Spleen (tissue), 11 donors: ENCODE measurements at regions not wholly inside any gene's neighbourhood (a gene's known extent, or its start where the extent isn't known, plus 50 kb on each side); places are given as distances from the start of the nearest gene placed in this dataset.

ENCODE experiments used
- DNase-seq: peaks from one replicate; pipeline ENCODE4 v3.0.0-alpha.2; 2020
- H3K27ac ChIP-seq, 8 donors: fragments of 200-600 bp; sonication (generic) in 7 of 8; 1 replicate in 4 of 8; 2 replicates in 4 of 8; pipeline versions ENCODE4 v1.5.0 to v1.8.0; 2016 to 2021; ENCODE audit warnings: inconsistent platforms in 4 of 8, mild to moderate bottlenecking in 4 of 8, moderate library complexity in 1 of 8
- H3K27me3 ChIP-seq, 7 donors: fragments of 200-600 bp; sonication (generic) in 6 of 7; replicated peaks in 1 of 7; 1 replicate in 4 of 7; 2 replicates in 3 of 7; pipeline versions ENCODE4 v1.5.0 to v1.8.0; 2016 to 2021; ENCODE audit warnings: inconsistent platforms in 3 of 7, mild to moderate bottlenecking in 1 of 7
- H3K36me3 ChIP-seq, 6 donors: fragments of 200-600 bp; sonication (generic) in 5 of 6; 1 replicate in 4 of 6; 2 replicates in 2 of 6; pipeline versions ENCODE4 v1.5.0 to v1.8.0; 2016 to 2021; ENCODE audit warnings: inconsistent platforms in 2 of 6
- H3K4me1 ChIP-seq, 6 donors: fragments of 200-600 bp; sonication (generic) in 5 of 6; 1 replicate in 3 of 6; 2 replicates in 3 of 6; pipeline versions ENCODE4 v1.5.0 to v1.8.0; 2016 to 2021; ENCODE audit warnings: inconsistent platforms in 3 of 6
- H3K4me3 ChIP-seq, 8 donors: fragments of 200-600 bp; sonication (generic) in 7 of 8; 1 replicate in 4 of 8; 2 replicates in 4 of 8; pipeline versions ENCODE4 v1.5.0 to v1.8.0; 2016 to 2021; ENCODE audit warnings: inconsistent platforms in 4 of 8, mild to moderate bottlenecking in 4 of 8, moderate library complexity in 2 of 8
- H3K9me3 ChIP-seq, 8 donors: fragments of 200-600 bp; sonication (generic) in 7 of 8; 1 replicate in 4 of 8; 2 replicates in 4 of 8; pipeline versions ENCODE4 v1.5.0 to v1.8.0; 2016 to 2021; ENCODE audit warnings: inconsistent platforms in 4 of 8
- CTCF ChIP-seq, 11 experiments: fragments of 200-600 bp in 7 of 11; fragments of 450-650 bp in 4 of 11; sonication (generic) in 4 of 11; IDR thresholded peaks in 8 of 11; conservative IDR thresholded peaks in 3 of 11; 1 replicate in 7 of 11; 2 replicates in 4 of 11; pipeline versions ENCODE4 v1.4.0 to v1.8.0; 2016 to 2021; ENCODE audit warnings: antibody characterized with exemption in 11 of 11, inconsistent platforms in 4 of 11, mild to moderate bottlenecking in 1 of 11
- POLR2A ChIP-seq, 3 donors: fragments of 450-650 bp; IDR thresholded peaks; one replicate each; pipeline ENCODE4 v1.5.1; 2017; ENCODE audit warnings: antibody characterized with exemption in 3 of 3, mild to moderate bottlenecking in 1 of 3
- POLR2AphosphoS5 ChIP-seq, 3 donors: sonication (generic); formaldehyde crosslinking; IDR thresholded peaks; one replicate each; pipeline ENCODE4 v1.5.1; 2017; ENCODE audit warnings: antibody characterized with exemption in 3 of 3
- WGBS, 5 donors: extraction: QIAGEN DNeasy Blood & Tissue Kit in 3 of 5; methylation state at CpG; one replicate each; pipeline versions ENCODE4 v1.1.5 to v1.1.7; 2013 to 2018; 5-methylcytosine and 5-hydroxymethylcytosine counted together
- intact Hi-C: fragments of 100-400 bp; cut with DNase I; formaldehyde crosslinking; loops from one replicate; pipeline ENCODE4 v1.15.0; 2023; ENCODE audit warnings: low total_unique reads
- donor health status: healthy with polysubstance abuse.
- donor health status: DM: no; HTN: no; CAD: no; lungs with moderate emphysema.
- donor health status: DM: no; HTN: no; CAD: no.
- donor health status: Bipolar disorder and iron deficiency.
- donor health status: healthy.
- donor health status: DM: no; HTN: no; CAD: no.
- donor health status: DM: yes; HTN: yes; CAD: no.

- WGBS, 5 donors: 89 to 96% (median 93%) methylated on average over 9 of the region's 9 CpGs
- DNase-seq: no peak
- Histone ChIP-seq H3K27me3 (no peaks in the 10 kb centered on the region), H3K9me3 (peaks cover 0 to 2% (median 0%) of the 10 kb centered on the region in 8 donors), H3K4me1 (no peaks in the 10 kb centered on the region), H3K36me3 (no peaks in the 10 kb centered on the region), H3K27ac (no peak overlapping the region), H3K4me3 (no peak overlapping the region)
- intact Hi-C loops: no loop called here
- no peak for TF ChIP-seq CTCF (IDR thresholded peaks at IDR 0.05 in 8 of 11, conservative IDR thresholded peaks at IDR 0.05 in 3 of 11)
These were observed 75.2 kb upstream of the MIR17HG start for GRCh38 chr13:91272235-91272777.

- TF ChIP-seq POLR2A (IDR thresholded peaks at IDR 0.05) (no peak), CTCF (IDR thresholded peaks at IDR 0.05 in 8 of 11, conservative IDR thresholded peaks at IDR 0.05 in 3 of 11) (no peak)
- Histone ChIP-seq H3K4me1 (no peaks in the 10 kb centered on the region), H3K36me3 (no peaks in the 10 kb centered on the region), H3K27ac (no peak overlapping the region), H3K4me3 (no peak overlapping the region), H3K27me3 (no peaks in the 10 kb centered on the region), H3K9me3 (no peaks in the 10 kb centered on the region)
- WGBS, 5 donors: 63 to 86% (median 76%) methylated on average over 3 of the region's 3 CpGs
- no peak for DNase-seq
- intact Hi-C loops: no loop called here
These were observed 73.8 kb upstream of the MIR17HG start for GRCh38 chr13:91273675-91274074.

- no peak for DNase-seq
- H3K27ac ChIP-seq: no peak overlapping the region
- 82 to 88% (median 88%) methylated on average over 5 of the region's 5 CpGs for WGBS, 5 donors
- no peaks in the 10 kb centered on the region for H3K4me1 ChIP-seq
- no peaks in the 10 kb centered on the region for H3K27me3 ChIP-seq
- intact Hi-C loops: no loop called here
- no peaks in the 10 kb centered on the region for H3K36me3 ChIP-seq
- no peaks in the 10 kb centered on the region for H3K9me3 ChIP-seq
- no peak overlapping the region for H3K4me3 ChIP-seq
- no peak for TF ChIP-seq POLR2A (IDR thresholded peaks at IDR 0.05)
- no peak for TF ChIP-seq CTCF (IDR thresholded peaks at IDR 0.05 in 8 of 11, conservative IDR thresholded peaks at IDR 0.05 in 3 of 11)
- TF ChIP-seq POLR2AphosphoS5 (IDR thresholded peaks at IDR 0.05): no peak
These were observed 70.3 kb upstream of the MIR17HG start for GRCh38 chr13:91277013-91277676.

GRCh38 chr13:91278291-91278690 lies 69.2 kb upstream of the MIR17HG start:
- Histone ChIP-seq H3K27me3 (no peaks in the 10 kb centered on the region), H3K4me1 (no peaks in the 10 kb centered on the region), H3K27ac (no peak overlapping the region), H3K9me3 (no peaks in the 10 kb centered on the region), H3K36me3 (no peaks in the 10 kb centered on the region), H3K4me3 (no peak overlapping the region)
- no peak for TF ChIP-seq POLR2A (IDR thresholded peaks at IDR 0.05)
- no peak for TF ChIP-seq POLR2AphosphoS5 (IDR thresholded peaks at IDR 0.05)
- TF ChIP-seq CTCF (IDR thresholded peaks at IDR 0.05 in 8 of 11, conservative IDR thresholded peaks at IDR 0.05 in 3 of 11): no peak
- intact Hi-C loops: no loop called here
- WGBS, 5 donors: 84 to 94% (median 88%) methylated on average over 3 of the region's 3 CpGs
- DNase-seq: no peak
